D341Med (cell line): ENCODE measurements at regions not wholly inside any gene's neighbourhood (a gene's known extent, or its start where the extent isn't known, plus 50 kb on each side); places are given as distances from the start of the nearest gene placed in this dataset.

Source experiments
- DNase-seq: peaks from one replicate; pipeline ENCODE4 v3.0.0; 2012; ENCODE audit warnings: low spot score

GRCh38 chr15:91741986-91742385 lies 111.5 kb upstream of the SLCO3A1 start:
- no peak for DNase-seq

GRCh38 chr15:91751611-91752010 lies 101.9 kb upstream of the SLCO3A1 start:
- no peak for DNase-seq

DNA sequence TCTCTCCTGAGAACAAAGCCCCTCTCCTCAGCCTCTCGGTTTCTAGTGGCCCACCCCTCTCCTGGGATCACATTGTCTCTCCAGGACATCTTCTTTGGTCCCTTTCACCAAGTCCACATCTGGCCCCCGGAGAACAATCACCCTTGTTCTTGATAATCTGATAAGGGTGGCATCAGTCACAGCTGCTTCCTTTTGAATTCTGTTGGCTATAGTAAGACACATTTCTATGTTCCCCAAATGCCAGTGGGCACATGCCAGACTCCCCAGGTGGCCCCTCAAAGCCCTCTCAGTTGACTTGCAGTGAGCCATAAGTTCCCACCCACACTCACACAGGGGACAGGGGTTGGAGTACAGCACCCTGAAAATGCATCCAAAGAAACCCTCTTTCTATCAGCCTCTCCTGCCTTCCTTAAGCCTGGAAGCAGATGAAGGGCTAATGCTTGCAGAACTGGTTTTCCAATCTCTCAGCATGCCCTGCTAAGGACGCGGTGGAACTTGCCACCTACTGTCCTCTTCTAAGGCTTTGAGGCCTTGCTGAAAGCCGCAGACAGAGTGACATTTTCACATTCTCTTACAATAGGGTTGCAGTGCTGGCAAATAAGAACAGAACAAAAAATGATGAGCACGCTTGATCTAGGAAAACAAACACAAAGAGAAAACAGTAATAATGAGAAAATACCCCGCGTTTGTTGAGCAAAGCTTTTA lies 101.3 kb upstream of the SLCO3A1 start:
- no peak for DNase-seq

DNA sequence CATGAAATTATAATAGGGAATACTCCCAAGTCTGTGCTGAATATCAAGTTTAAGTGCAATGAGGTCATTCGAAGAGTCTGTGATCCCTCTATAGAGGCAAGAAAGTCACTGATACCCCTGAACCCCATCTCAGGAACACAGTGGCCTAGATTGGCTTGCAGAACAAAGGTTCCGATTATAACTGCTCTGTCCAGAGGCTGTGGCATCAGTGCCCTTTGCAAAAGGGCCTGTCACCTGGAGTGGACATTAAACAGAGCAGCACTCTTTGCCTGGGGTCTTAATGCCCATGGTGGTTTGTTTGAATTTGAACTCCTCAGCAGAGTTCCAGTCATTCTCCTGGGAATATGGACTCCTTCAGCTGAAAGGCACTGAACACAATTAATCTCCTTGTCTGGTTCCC lies 93.9 kb upstream of the SLCO3A1 start:
- DNase-seq, result no peak

DNA sequence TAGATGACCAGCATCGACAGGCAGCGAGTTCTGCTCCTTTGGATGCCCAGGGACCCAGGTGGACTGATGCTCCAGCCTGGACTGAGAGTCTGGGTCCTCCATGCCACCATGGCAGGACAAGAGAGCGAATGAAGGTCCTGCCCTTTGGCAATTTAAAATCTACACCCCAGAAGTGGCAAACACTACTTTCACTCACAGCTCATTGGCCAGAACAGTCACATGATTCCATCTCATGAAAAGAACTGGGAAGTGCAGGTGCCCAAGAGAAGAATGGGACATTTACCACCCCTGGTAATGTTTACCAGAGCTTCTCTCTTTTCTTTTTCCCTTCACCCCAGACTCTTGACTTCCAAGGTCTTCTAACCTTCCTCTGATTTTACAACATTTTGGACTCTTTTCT lies 87.8 kb upstream of the SLCO3A1 start:
- no peak for DNase-seq

DNA sequence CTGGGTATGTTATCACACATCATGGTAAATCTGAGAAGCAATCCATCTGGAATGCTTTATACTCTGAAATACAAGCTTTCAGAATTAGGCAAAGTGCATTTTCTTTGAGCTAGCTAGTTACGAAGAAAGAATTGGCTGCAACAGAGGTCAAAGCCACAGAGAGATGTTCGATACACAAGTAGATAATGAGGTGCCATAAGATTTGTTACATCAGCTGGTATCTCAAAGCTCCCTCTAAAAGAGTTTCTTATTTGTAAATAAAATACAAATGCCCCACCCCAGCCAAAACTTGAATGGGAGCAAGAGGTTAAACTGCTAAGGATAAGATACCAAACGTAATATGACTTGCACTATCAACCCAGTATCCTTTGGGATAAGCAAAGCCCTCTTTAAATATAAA lies 84.0 kb upstream of the SLCO3A1 start:
- no peak for DNase-seq

GRCh38 chr15:91769894-91770293 lies 83.6 kb upstream of the SLCO3A1 start:
- no peak for DNase-seq

GRCh38 chr15:91776104-91776503 lies 77.4 kb upstream of the SLCO3A1 start:
- no peak for DNase-seq

- DNase-seq, result no peak
Observed at GRCh38 chr15:91779960-91780359, 73.5 kb upstream of the SLCO3A1 start.

DNA sequence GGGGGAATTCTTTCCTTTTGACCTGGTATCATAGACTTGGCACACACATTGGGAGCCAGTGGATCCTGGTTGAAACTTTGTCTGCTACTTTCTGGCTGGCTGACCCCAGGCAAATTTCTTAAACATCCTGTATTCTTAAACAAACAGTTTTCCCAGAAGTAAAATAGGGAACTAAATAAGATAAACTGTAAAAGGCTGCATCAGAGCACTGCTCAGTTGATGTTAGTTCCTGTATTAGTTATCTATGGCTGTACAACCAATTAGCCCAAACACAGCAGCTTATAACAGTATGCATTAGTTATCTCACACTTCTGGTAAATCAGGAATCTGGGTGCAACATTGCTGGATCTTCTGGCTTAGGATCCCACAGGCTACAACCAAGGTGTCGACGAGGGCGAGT lies 73.1 kb upstream of the SLCO3A1 start:
- no peak for DNase-seq

- DNase-seq, result no peak
Observed at GRCh38 chr15:91782221-91782620, 71.3 kb upstream of the SLCO3A1 start.

DNA sequence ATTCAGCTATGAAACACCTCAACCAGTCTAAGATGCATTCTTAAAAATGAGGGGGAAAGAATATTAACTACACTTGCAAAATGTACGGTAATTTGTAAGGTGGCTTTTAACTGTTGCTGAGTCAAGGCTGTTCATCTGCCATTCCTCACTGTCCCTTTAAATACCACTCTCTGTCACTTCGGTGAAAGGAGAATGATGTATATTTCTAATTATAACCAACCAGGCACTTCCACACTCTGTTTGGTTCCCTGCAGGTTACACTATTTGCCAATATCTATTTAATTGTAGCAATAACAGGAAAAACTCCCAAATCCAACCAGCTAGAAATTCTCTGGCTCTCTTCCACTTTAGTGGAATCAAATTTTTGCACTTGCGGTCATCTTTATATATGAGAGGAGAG lies 70.5 kb upstream of the SLCO3A1 start:
- DNase-seq, result no peak

GRCh38 chr15:91783451-91783850 lies 70.1 kb upstream of the SLCO3A1 start:
- DNase-seq, result no peak

DNA sequence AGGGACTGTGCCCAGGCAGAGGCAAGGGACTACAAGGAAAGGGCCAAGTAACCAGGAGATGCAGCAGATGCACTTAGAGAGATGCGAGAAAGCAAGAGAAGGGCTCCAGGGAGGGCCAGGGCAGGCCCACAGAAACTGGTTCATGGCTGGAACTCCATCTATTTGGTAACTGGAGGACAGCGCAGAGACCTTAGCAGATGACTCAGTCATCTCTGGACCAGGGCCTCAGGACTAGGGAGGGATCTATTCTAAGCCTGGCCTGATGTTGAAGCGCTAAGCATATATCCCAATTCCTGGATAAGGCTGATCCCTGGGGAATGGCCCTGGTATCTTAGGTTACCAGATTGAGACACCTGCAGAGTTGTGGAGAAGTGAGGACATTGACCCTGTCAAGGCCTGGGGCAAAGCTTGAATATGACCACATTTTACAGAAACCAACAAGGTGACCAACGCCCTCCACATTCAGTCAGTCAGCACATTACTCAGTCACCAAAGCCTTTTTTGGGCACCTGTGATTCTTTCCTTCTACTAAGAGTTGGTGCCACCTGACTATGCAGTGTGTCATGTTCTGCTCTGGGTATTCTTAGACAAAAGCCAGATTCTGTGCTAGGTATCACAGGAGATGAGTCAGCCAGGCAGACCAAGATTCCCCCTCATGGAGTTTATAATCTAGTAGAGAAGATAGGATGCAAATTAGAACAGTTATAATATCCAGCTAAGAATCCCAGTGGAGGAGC lies 68.4 kb upstream of the SLCO3A1 start:
- DNase-seq, result no peak

DNA sequence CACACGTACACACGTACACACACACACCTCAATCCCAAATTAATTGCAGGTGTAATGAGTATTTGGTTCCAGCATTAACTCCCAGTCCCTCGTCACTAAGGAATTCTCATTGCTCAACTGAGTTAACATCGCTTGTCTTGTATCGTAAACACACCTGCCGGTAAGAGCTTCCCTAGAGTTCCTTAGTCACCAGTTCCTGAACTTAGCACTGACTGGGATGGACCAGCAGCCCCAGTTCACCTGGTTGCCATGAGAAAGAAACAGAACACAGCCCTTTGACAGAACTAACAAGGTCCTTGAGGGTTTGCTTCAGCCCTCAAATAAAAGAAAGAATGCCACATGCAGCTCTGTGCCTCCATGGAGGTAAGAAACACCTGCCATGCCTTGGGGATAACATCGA lies 66.3 kb upstream of the SLCO3A1 start:
- no peak for DNase-seq

DNA sequence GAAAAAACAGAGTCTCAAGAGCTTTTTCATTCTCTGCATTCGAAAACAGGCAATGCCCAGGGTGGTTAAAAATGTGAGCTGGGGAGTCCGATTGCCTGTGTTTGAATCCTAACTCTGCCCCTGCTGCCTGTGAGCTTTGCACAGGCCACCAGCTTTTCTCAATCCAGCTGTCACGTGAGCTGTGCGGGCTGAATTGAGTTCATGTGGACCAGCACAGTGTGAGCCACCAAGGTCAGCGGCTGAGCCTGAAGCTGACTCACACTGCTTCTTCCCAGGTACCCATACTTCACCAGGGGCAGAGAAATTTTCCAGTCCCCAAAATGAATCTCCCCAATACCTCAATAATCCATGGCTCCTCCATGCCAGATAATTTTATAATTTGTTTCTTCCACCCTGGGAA lies 64.4 kb upstream of the SLCO3A1 start:
- DNase-seq, result no peak

DNA sequence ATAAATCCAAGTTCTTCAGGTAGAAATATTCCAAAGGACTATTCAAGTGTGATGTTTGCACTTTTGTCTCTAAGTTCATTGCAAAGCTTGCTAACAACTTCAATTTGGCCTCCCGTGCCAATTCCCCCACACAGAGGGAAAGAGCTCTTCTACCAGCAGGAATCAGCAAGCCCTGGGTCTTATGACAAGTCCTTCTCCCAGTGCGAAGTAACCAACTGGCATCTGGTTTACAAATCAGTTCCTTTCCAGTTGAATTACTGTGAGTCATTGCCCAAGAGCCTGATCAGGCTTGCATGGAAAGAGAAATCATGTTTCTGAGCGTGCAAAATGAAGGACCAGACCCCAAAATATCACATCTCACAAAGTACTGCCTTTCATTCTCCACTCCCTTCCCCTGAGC lies 62.7 kb upstream of the SLCO3A1 start:
- no peak for DNase-seq

- no peak for DNase-seq
Observed at GRCh38 chr15:91793771-91794170, 59.7 kb upstream of the SLCO3A1 start.

GRCh38 chr15:91795235-91795634 lies 58.3 kb upstream of the SLCO3A1 start:
- no peak for DNase-seq

- DNase-seq, result no peak
Observed at GRCh38 chr15:91801836-91802534, 51.5 kb upstream of the SLCO3A1 start.

DNA sequence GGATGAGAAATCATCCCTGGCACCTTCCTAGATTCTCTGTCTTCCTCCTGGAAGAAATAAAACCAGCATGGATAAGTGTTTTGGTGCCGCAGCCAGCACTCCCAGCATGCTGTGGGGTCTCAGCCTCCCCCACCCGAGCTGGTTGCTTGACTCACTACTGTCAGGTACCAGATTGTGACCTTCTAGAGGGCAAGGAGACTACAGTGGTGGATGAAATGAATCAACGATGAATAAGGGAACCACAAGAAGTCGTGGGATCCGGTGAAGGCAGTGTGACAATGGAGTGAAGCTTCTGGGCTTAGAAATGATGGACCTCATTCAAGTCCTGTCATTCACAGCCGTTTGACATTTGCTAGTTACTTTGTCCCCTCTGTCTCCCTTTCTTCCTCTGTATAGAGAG lies 50.2 kb upstream of the SLCO3A1 start:
- DNase-seq, result no peak
